Endothelial cell of umbilical vein (primary cell): ENCODE measurements at regions not wholly inside any gene's neighbourhood (a gene's known extent, or its start where the extent isn't known, plus 50 kb on each side); places are given as distances from the start of the nearest gene placed in this dataset.

Experiments
- BruUV-seq: library from RNA; stranded (reverse); fragments of 400-500 nt; replicated peaks from 2 replicates; lab custom pipeline; 2021; lab: Mats Ljungman, UMichigan
- CTCF ChIA-PET: fragments of 300-600, 350-600 bp; sonication (Branson Sonifier 250); formaldehyde crosslinking; loops from one replicate; lab custom pipeline; 2021; ENCODE audit warnings: antibody characterized with exemption, inconsistent platforms; lab: Charles Lee
- POLR2A ChIA-PET: fragments of 300-600, 350-600 bp; sonication (Branson Sonifier 250); formaldehyde crosslinking; loops from one replicate; lab custom pipeline; 2021; ENCODE audit warnings: antibody characterized with exemption, inconsistent platforms; lab: Charles Lee
- DNase-seq: peaks from one replicate; pipeline ENCODE4 v3.0.0-alpha.2; 2011; ENCODE audit warnings: low read depth, low spot score
- FAIRE-seq: peaks from 2 replicates; lab custom pipeline; 2011; peaks lifted over from hg19 to GRCh38; lab: Jason Lieb, UNC
- H2AFZ ChIP-seq: 2 replicates; pipeline ENCODE4 v1.6.0; 2012; ENCODE audit warnings: low read depth, low read length, control low read depth, inconsistent platforms
- H3K27ac ChIP-seq: 2 replicates; pipeline ENCODE4 v1.5.1; 2011; ENCODE audit warnings: low read depth, mild to moderate bottlenecking, control low read depth, low read length, moderate library complexity; ENCODE audit not compliant: insufficient read depth
- H3K27me3 ChIP-seq, 2 experiments: 2 replicates each; pipeline versions ENCODE4 v1.6.0 to v1.6.1; 2011; ENCODE audit warnings: low read length in 2 of 2, mixed read lengths in 1 of 2; ENCODE audit not compliant: control insufficient read depth in 2 of 2, insufficient read depth in 2 of 2
- H3K36me3 ChIP-seq, 2 experiments: 2 replicates in 1 of 2; 3 replicates in 1 of 2; pipeline ENCODE4 v1.5.1; 2011; ENCODE audit warnings: low read length in 2 of 2, mild to moderate bottlenecking in 1 of 2, moderate library complexity in 1 of 2; ENCODE audit not compliant: control insufficient read depth in 2 of 2, insufficient read depth in 2 of 2; ENCODE audit errors: extremely low read depth in 1 of 2
- H3K4me1 ChIP-seq: 3 replicates; pipeline ENCODE4 v1.5.1; 2011; ENCODE audit warnings: mild to moderate bottlenecking, low read length; ENCODE audit not compliant: control insufficient read depth, insufficient read depth; ENCODE audit errors: extremely low read depth
- H3K4me2 ChIP-seq: 2 replicates; pipeline ENCODE4 v1.6.1; 2011; ENCODE audit warnings: low read length, control low read depth, mixed read lengths; ENCODE audit not compliant: insufficient read depth
- H3K4me3 ChIP-seq, 3 experiments: fragments of 200-600 bp in 1 of 3; sonication (generic), shearing (Covaris generic) in 1 of 3; replicated peaks in 1 of 3; 2 replicates each; pipeline ENCODE4 v1.5.1; 2011 to 2016; ENCODE audit warnings: control low read depth in 3 of 3, low read length in 3 of 3, mild to moderate bottlenecking in 2 of 3, inconsistent platforms in 1 of 3, low read depth in 1 of 3, moderate library complexity in 1 of 3; ENCODE audit not compliant: insufficient read depth in 1 of 3
- H3K79me2 ChIP-seq: 2 replicates; pipeline ENCODE4 v1.6.0; 2012; ENCODE audit warnings: low read length, inconsistent platforms; ENCODE audit not compliant: control insufficient read depth, insufficient read depth
- H3K9ac ChIP-seq: replicated peaks from 2 replicates; pipeline ENCODE3; 2011; ENCODE audit warnings: low read length, control low read depth; ENCODE audit not compliant: insufficient read depth; ENCODE audit errors: extremely low read depth
- H3K9me1 ChIP-seq: replicated peaks from 3 replicates; pipeline ENCODE4 v1.6.0; 2011; ENCODE audit warnings: mild to moderate bottlenecking, low read length; ENCODE audit not compliant: control insufficient read depth, insufficient read depth; ENCODE audit errors: extremely low read depth
- H3K9me3 ChIP-seq: replicated peaks from 2 replicates; pipeline ENCODE4 v1.5.1; 2012; ENCODE audit warnings: low read length, inconsistent platforms; ENCODE audit not compliant: control insufficient read depth, insufficient read depth
- H4K20me1 ChIP-seq: replicated peaks from 2 replicates; pipeline ENCODE3; 2011; ENCODE audit warnings: mild to moderate bottlenecking, low read length; ENCODE audit not compliant: control insufficient read depth, insufficient read depth; ENCODE audit errors: extremely low read depth
- CTCF ChIP-seq, 2 donors: IDR thresholded peaks; 1 replicate in 1 of 2; 2 replicates in 1 of 2; pipeline ENCODE4 v1.5.1; 2011; ENCODE audit warnings: low read length in 2 of 2, mild to moderate bottlenecking in 2 of 2, moderate library complexity in 2 of 2, control low read depth in 1 of 2, inconsistent platforms in 1 of 2, low read depth in 1 of 2; ENCODE audit not compliant: insufficient read depth in 1 of 2; ENCODE audit errors: extremely low read depth in 1 of 2
- EZH2 ChIP-seq: IDR thresholded peaks from 2 replicates; pipeline ENCODE4 v1.6.1; 2012; ENCODE audit warnings: borderline replicate concordance, low read depth, mild to moderate bottlenecking, moderate library complexity, low read length, inconsistent platforms; ENCODE audit not compliant: severe bottlenecking
- FOS ChIP-seq: IDR thresholded peaks from 2 replicates; pipeline ENCODE4 v1.6.1; 2011; ENCODE audit warnings: mild to moderate bottlenecking, low read length, moderate library complexity, borderline replicate concordance; ENCODE audit not compliant: insufficient read depth
- GATA2 ChIP-seq: IDR thresholded peaks from 2 replicates; pipeline ENCODE4 v1.7.0; 2011; ENCODE audit warnings: low read depth, mild to moderate bottlenecking, moderate library complexity, mixed read lengths, low read length; ENCODE audit not compliant: insufficient read length, insufficient read depth
- JUN ChIP-seq: IDR thresholded peaks from 2 replicates; pipeline ENCODE4 v1.6.1; 2011; ENCODE audit warnings: borderline replicate concordance, low read depth; ENCODE audit not compliant: insufficient read length, insufficient read depth
- MAX ChIP-seq: IDR thresholded peaks from 2 replicates; pipeline ENCODE4 v1.6.1; 2011; ENCODE audit not compliant: insufficient read depth, insufficient read length
- MYC ChIP-seq: IDR thresholded peaks from one replicate; pipeline ENCODE4 v1.6.1; 2011; ENCODE audit warnings: mild to moderate bottlenecking, low read depth, low read length
- POLR2A ChIP-seq: IDR thresholded peaks from 2 replicates; pipeline ENCODE4 v1.6.1; 2012; ENCODE audit warnings: low read depth, mild to moderate bottlenecking, control low read depth, low read length
- POLR2AphosphoS5 ChIP-seq: IDR thresholded peaks from 2 replicates; pipeline ENCODE4 v1.6.1; 2012; ENCODE audit warnings: low read depth, mild to moderate bottlenecking, control low read depth, low read length, moderate library complexity; ENCODE audit not compliant: insufficient read depth
- dilution Hi-C: fragments of 300-500 bp; cut with MboI; formaldehyde crosslinking; loops from one replicate; pipeline ENCODE4 v1.15.0; 2019; ENCODE audit warnings: low sequenced_read_pairs; ENCODE audit not compliant: extremely low pct_ligation_motif_present
- intact Hi-C: fragments of 100-400 bp; cut with micrococcal nuclease; formaldehyde crosslinking; loops from one replicate; pipeline ENCODE4 v1.10.0; 2022

GRCh38 chr1:222026280-222026679 is 284.4 kb upstream of the DUSP10 start:
- DNase-seq (no peak), FAIRE-seq (no peak)
- Histone ChIP-seq H3K79me2 (no peaks in the 10 kb centered on the region), H3K4me2 (no peak overlapping the region), H3K4me3 (no peak overlapping the region), H3K27ac (no peak overlapping the region), H4K20me1 (no peaks in the 10 kb centered on the region), H3K9ac (no peak overlapping the region), H2AFZ (no peak overlapping the region), H3K9me3 (no peaks in the 10 kb centered on the region), H3K27me3 (no peaks in the 10 kb centered on the region), H3K9me1 (no peaks in the 10 kb centered on the region), H3K36me3 (no peaks in the 10 kb centered on the region), H3K4me1 (no peaks in the 10 kb centered on the region)
- BruUV-seq = no TSS peak
- CTCF ChIA-PET = interaction anchor here (0.7 to 0.9 kb wide), 2 partner anchors 10 to 11 kb away, joined by 3 to 4 read pairs; no protein-coding TSS in a partner anchor
- dilution Hi-C loops (no loop called here), intact Hi-C loops (no loop called here)
- TF ChIP-seq FOS (no peak), POLR2AphosphoS5 (no peak), GATA2 (no peak), CTCF (IDR thresholded peaks at IDR 0.05; ENCODE audit: extremely low read depth in 1 of 2, insufficient read depth in 1 of 2, low read depth in 1 of 2, low read length in 2 of 2) (no peak), MYC (no peak), EZH2 (no peak), MAX (no peak), JUN (no peak), POLR2A (no peak)
- POLR2A ChIA-PET = no interaction called here
